WTC11 (cell line): ENCODE measurements at regions not wholly inside any gene's neighbourhood (a gene's known extent, or its start where the extent isn't known, plus 50 kb on each side); places are given as distances from the start of the nearest gene placed in this dataset.

Source experiments
- ATAC-seq: fragments of 200-7000 bp; cut with Tn5 transposase; 2 replicates; pipeline ENCODE4 v1.10.0; 2021; ENCODE audit warnings: mild to moderate bottlenecking, moderate library complexity
- CTCF ChIA-PET: fragments of 300-600 bp; sonication (Branson Sonifier 250); formaldehyde crosslinking; loops from one replicate; lab custom pipeline; 2021; ENCODE audit warnings: antibody characterized with exemption; lab: Charles Lee
- POLR2A ChIA-PET: fragments of 350-600 bp; sonication (Branson Sonifier 250); formaldehyde crosslinking; loops from one replicate; lab custom pipeline; 2021; ENCODE audit warnings: antibody characterized with exemption; lab: Charles Lee
- DNase-seq: peaks from one replicate; pipeline ENCODE4 v3.0.0; 2021; ENCODE audit warnings: low spot score
- H3K27ac Mint-ChIP-seq: 2 replicates; pipeline ENCODE4 v1.8.0; 2021; ENCODE audit warnings: mixed read lengths
- H3K27me3 Mint-ChIP-seq: 2 replicates; pipeline ENCODE4 v1.8.0; 2021; ENCODE audit warnings: low read depth, mild to moderate bottlenecking, moderate library complexity, mixed read lengths
- H3K36me3 Mint-ChIP-seq: 2 replicates; pipeline ENCODE4 v1.8.0; 2021; ENCODE audit warnings: mixed read lengths
- H3K4me1 Mint-ChIP-seq: 2 replicates; pipeline ENCODE4 v1.8.0; 2022; ENCODE audit warnings: mixed read lengths
- H3K4me3 Mint-ChIP-seq: 2 replicates; pipeline ENCODE4 v1.8.0; 2021; ENCODE audit warnings: mild to moderate bottlenecking, moderate library complexity, mixed read lengths
- H3K9me3 Mint-ChIP-seq: 2 replicates; pipeline ENCODE4 v1.8.0; 2021; ENCODE audit warnings: mixed read lengths
- AFF4 ChIP-seq: sonication (generic); formaldehyde crosslinking; IDR thresholded peaks from 2 replicates; pipeline ENCODE4 v1.8.1; 2023; ENCODE audit warnings: mild to moderate bottlenecking, missing genetic modification reagents, borderline replicate concordance
- ATF2 ChIP-seq: sonication (generic); formaldehyde crosslinking; IDR thresholded peaks from 2 replicates; pipeline ENCODE4 v1.8.1; 2022; ENCODE audit warnings: low read depth, missing genetic modification reagents, borderline replicate concordance
- CBFB ChIP-seq: sonication (generic); formaldehyde crosslinking; IDR thresholded peaks from 2 replicates; pipeline ENCODE4 v1.8.1; 2022; ENCODE audit warnings: mild to moderate bottlenecking, low read depth, missing genetic modification reagents
- CREM ChIP-seq: sonication (generic); formaldehyde crosslinking; IDR thresholded peaks from 2 replicates; pipeline ENCODE4 v1.8.1; 2022; ENCODE audit warnings: mild to moderate bottlenecking, missing genetic modification reagents, moderate library complexity
- ERG ChIP-seq: fragments of 250-450 bp; sonication (Bioruptor Pico); IDR thresholded peaks from 2 replicates; pipeline ENCODE4 v1.8.0; 2021; ENCODE audit warnings: mild to moderate bottlenecking
- ETV6 ChIP-seq: sonication (generic); formaldehyde crosslinking; IDR thresholded peaks from 2 replicates; pipeline ENCODE4 v1.8.1; 2022; ENCODE audit warnings: mild to moderate bottlenecking, missing genetic modification reagents
- FOXK1 ChIP-seq: sonication (generic); formaldehyde crosslinking; IDR thresholded peaks from 2 replicates; pipeline ENCODE4 v1.8.0; 2022; ENCODE audit warnings: mild to moderate bottlenecking, moderate library complexity, missing genetic modification reagents
- IRF2 ChIP-seq: sonication (generic); formaldehyde crosslinking; IDR thresholded peaks from 2 replicates; pipeline ENCODE4 v1.8.0; 2022; ENCODE audit warnings: low read depth, missing genetic modification reagents, borderline replicate concordance
- KAT7 ChIP-seq: sonication (generic); formaldehyde crosslinking; IDR thresholded peaks from 2 replicates; pipeline ENCODE4 v1.8.1; 2023; ENCODE audit warnings: missing genetic modification reagents, mild to moderate bottlenecking, borderline replicate concordance
- NFYB ChIP-seq: sonication (generic); formaldehyde crosslinking; conservative IDR thresholded peaks from 2 replicates; pipeline ENCODE4 v1.8.0; 2022; ENCODE audit warnings: low read depth, missing genetic modification reagents
- OVOL2 ChIP-seq: fragments of 250-450 bp; sonication (Bioruptor Pico); IDR thresholded peaks from 2 replicates; pipeline ENCODE4 v1.9.0; 2021; ENCODE audit warnings: mild to moderate bottlenecking, borderline replicate concordance
- SMAD4 ChIP-seq: sonication (generic); formaldehyde crosslinking; IDR thresholded peaks from 2 replicates; pipeline ENCODE4 v1.8.0; 2022; ENCODE audit warnings: mild to moderate bottlenecking, missing genetic modification reagents
- SOX15 ChIP-seq: fragments of 250-450 bp; sonication (Bioruptor Pico); IDR thresholded peaks from 2 replicates; pipeline ENCODE4 v1.9.0; 2021; ENCODE audit warnings: mild to moderate bottlenecking
- USF1 ChIP-seq: sonication (generic); formaldehyde crosslinking; IDR thresholded peaks from 2 replicates; pipeline ENCODE4 v1.8.0; 2022; ENCODE audit warnings: mild to moderate bottlenecking, missing genetic modification reagents
- ZBTB21 ChIP-seq: sonication (generic); formaldehyde crosslinking; IDR thresholded peaks from 2 replicates; pipeline ENCODE4 v1.8.1; 2023; ENCODE audit warnings: mild to moderate bottlenecking, missing genetic modification reagents, borderline replicate concordance
- ZBTB43 ChIP-seq: sonication (generic); formaldehyde crosslinking; IDR thresholded peaks from 2 replicates; pipeline ENCODE4 v1.8.1; 2023; ENCODE audit warnings: mild to moderate bottlenecking, missing genetic modification reagents
- ZMAT4 ChIP-seq: fragments of 250-450 bp; sonication (Bioruptor Pico); IDR thresholded peaks from 2 replicates; pipeline ENCODE4 v1.9.0; 2021; ENCODE audit warnings: mild to moderate bottlenecking
- ZNF263 ChIP-seq: sonication (generic); formaldehyde crosslinking; IDR thresholded peaks from 2 replicates; pipeline ENCODE4 v1.8.1; 2022; ENCODE audit warnings: low read depth, mild to moderate bottlenecking, moderate library complexity, missing genetic modification reagents
- ZNF423 ChIP-seq: fragments of 250-450 bp; sonication (Bioruptor Pico); IDR thresholded peaks from 2 replicates; pipeline ENCODE4 v2.1.2; 2022; ENCODE audit warnings: mild to moderate bottlenecking, moderate library complexity
- ZSCAN18 ChIP-seq: fragments of 250-450 bp; sonication (Bioruptor Pico); IDR thresholded peaks from 2 replicates; pipeline ENCODE4 v2.1.2; 2022; ENCODE audit warnings: mild to moderate bottlenecking, moderate library complexity

- peaks cover 20% of the 10 kb centered on the region for H3K36me3 Mint-ChIP-seq
- no peak overlapping the region for H3K4me3 Mint-ChIP-seq
- peaks cover 27% of the 10 kb centered on the region for H3K9me3 Mint-ChIP-seq
- CTCF ChIA-PET: no interaction called here
- H3K27ac Mint-ChIP-seq: no peak overlapping the region
- H3K4me1 Mint-ChIP-seq: peaks cover 5% of the 10 kb centered on the region
- TF ChIP-seq ZMAT4: no peak
- no peak for TF ChIP-seq CREM (CRISPR knock-in tag)
- TF ChIP-seq, all 79 proteins: peak for 0
- no peak for DNase-seq
- POLR2A ChIA-PET: no interaction called here
- ATAC-seq: no peak
- no peaks in the 10 kb centered on the region for H3K27me3 Mint-ChIP-seq
These were observed 542.8 kb upstream of the PCDH9 start for GRCh38 chr13:67772807-67773453.

- peaks cover 20% of the 10 kb centered on the region for H3K36me3 Mint-ChIP-seq
- CTCF ChIA-PET: no interaction called here
- TF ChIP-seq USF1 (CRISPR knock-in tag): no peak
- TF ChIP-seq SOX15 (CRISPR knock-in tag): no peak
- TF ChIP-seq ERG (CRISPR knock-in tag): no peak
- TF ChIP-seq CBFB (CRISPR knock-in tag): no peak
- no peak for TF ChIP-seq ZSCAN18 (CRISPR knock-in tag)
- no peak for TF ChIP-seq SMAD4 (CRISPR knock-in tag)
- no peak for TF ChIP-seq ZBTB43 (CRISPR knock-in tag)
- TF ChIP-seq FOXK1 (CRISPR knock-in tag): no peak
- no peak for TF ChIP-seq NFYB (CRISPR knock-in tag)
- no peak for TF ChIP-seq ATF2
- TF ChIP-seq, all 79 proteins: peak for 0
- POLR2A ChIA-PET: no interaction called here
- DNase-seq: no peak
- Mint-ChIP-seq H3K27ac (no peak overlapping the region), H3K9me3 (peaks cover 24% of the 10 kb centered on the region), H3K4me1 (peaks cover 5% of the 10 kb centered on the region), H3K27me3 (no peaks in the 10 kb centered on the region), H3K4me3 (no peak overlapping the region)
- ATAC-seq: no peak
These were observed 541.0 kb upstream of the PCDH9 start for GRCh38 chr13:67771106-67771505.

- POLR2A ChIA-PET: no interaction called here
- Mint-ChIP-seq H3K27ac (no peak overlapping the region), H3K4me3 (no peak overlapping the region), H3K36me3 (peaks cover 20% of the 10 kb centered on the region), H3K9me3 (peaks cover 24% of the 10 kb centered on the region), H3K27me3 (no peaks in the 10 kb centered on the region), H3K4me1 (peaks cover 5% of the 10 kb centered on the region)
- CTCF ChIA-PET: no interaction called here
- peak; percentile 22; the same call in 1 of the 2 replicates for ATAC-seq
- no peak for DNase-seq
- TF ChIP-seq ZNF423 (no peak), KAT7 (CRISPR knock-in tag) (no peak), IRF2 (CRISPR knock-in tag) (no peak), AFF4 (CRISPR knock-in tag) (no peak), OVOL2 (CRISPR knock-in tag) (no peak), ETV6 (no peak), ZBTB21 (no peak), ZNF263 (CRISPR knock-in tag) (no peak)
These were observed 539.8 kb upstream of the PCDH9 start for GRCh38 chr13:67769987-67770341.
